SK-N-SH (cell line): ENCODE measurements at regions not wholly inside any gene's neighbourhood (a gene's known extent, or its start where the extent isn't known, plus 50 kb on each side); places are given as distances from the start of the nearest gene placed in this dataset.

ENCODE experiments used
- CTCF ChIA-PET: fragments of 300-600, 350-600 bp; formaldehyde crosslinking; extraction: SDS; loops from one replicate; lab custom pipeline; 2021; lab: Yijun Ruan, JAX
- POLR2A ChIA-PET: fragments of 350-600 bp; sonication (Branson Sonifier 250); formaldehyde crosslinking; extraction: SDS; loops from one replicate; lab custom pipeline; 2020; ENCODE audit warnings: antibody characterized with exemption, inconsistent platforms; lab: Yijun Ruan, JAX
- DNase-seq: peaks from one replicate; pipeline ENCODE4 v3.0.0; 2012
- H2AFZ ChIP-seq: fragments of 200-600 bp; sonication (generic); 2 replicates; pipeline ENCODE4 v1.8.1; 2016; ENCODE audit warnings: antibody characterized with exemption, mild to moderate bottlenecking, low read depth
- H3F3A ChIP-seq: fragments of 200-600 bp; sonication (generic); replicated peaks from 2 replicates; pipeline ENCODE3; 2016; ENCODE audit warnings: antibody characterized with exemption, mild to moderate bottlenecking; ENCODE audit not compliant: insufficient read depth
- H3K27ac ChIP-seq, 2 experiments: fragments of 200-500 bp in 1 of 2; fragments of 200-600 bp in 1 of 2; sonication (Bioruptor generic) in 1 of 2; sonication (generic), shearing (Covaris generic) in 1 of 2; 2 replicates each; pipeline versions ENCODE4 v1.5.1 to v1.6.1; 2014 to 2016; ENCODE audit warnings: low read depth in 2 of 2, inconsistent platforms in 1 of 2, low read length in 1 of 2, mild to moderate bottlenecking in 1 of 2, mixed read lengths in 1 of 2
- H3K27me3 ChIP-seq: fragments of 200-600 bp; sonication (generic), shearing (Covaris generic); 2 replicates; pipeline ENCODE4 v1.6.1; 2016; ENCODE audit warnings: mixed run types; ENCODE audit not compliant: insufficient read depth
- H3K36me3 ChIP-seq, 2 experiments: fragments of 200-500 bp in 1 of 2; fragments of 200-600 bp in 1 of 2; sonication (Bioruptor generic) in 1 of 2; sonication (generic) in 1 of 2; replicated peaks in 1 of 2; 2 replicates each; pipeline versions ENCODE3 to v1.5.1; 2014 to 2016; ENCODE audit warnings: low read length in 1 of 2, mild to moderate bottlenecking in 1 of 2; ENCODE audit not compliant: insufficient read depth in 2 of 2, control insufficient read depth in 1 of 2
- H3K4me1 ChIP-seq, 2 experiments: fragments of 200-500 bp in 1 of 2; fragments of 200-600 bp in 1 of 2; sonication (Bioruptor generic) in 1 of 2; sonication (generic), shearing (Covaris generic) in 1 of 2; 2 replicates each; pipeline versions ENCODE4 v1.5.1 to v1.6.1; 2014 to 2016; ENCODE audit warnings: low read depth in 1 of 2, low read length in 1 of 2, mixed run types in 1 of 2; ENCODE audit not compliant: insufficient read depth in 2 of 2, control insufficient read depth in 1 of 2
- H3K4me2 ChIP-seq: fragments of 200-600 bp; sonication (generic), shearing (Covaris generic); 2 replicates; pipeline ENCODE4 v1.6.1; 2017; ENCODE audit warnings: mixed run types
- H3K4me3 ChIP-seq, 2 experiments: fragments of 200-500 bp in 1 of 2; fragments of 200-600 bp in 1 of 2; sonication (Bioruptor generic) in 1 of 2; sonication (generic), shearing (Covaris generic) in 1 of 2; 2 replicates each; pipeline versions ENCODE4 v1.5.1 to v1.8.1; 2014 to 2016; ENCODE audit warnings: low read depth in 2 of 2, inconsistent platforms in 1 of 2, low read length in 1 of 2, mild to moderate bottlenecking in 1 of 2, mixed read lengths in 1 of 2, moderate library complexity in 1 of 2
- H3K79me2 ChIP-seq: fragments of 200-600 bp; sonication (generic); 2 replicates; pipeline ENCODE4 v1.8.1; 2017; ENCODE audit warnings: mild to moderate bottlenecking; ENCODE audit not compliant: insufficient read depth
- H3K9ac ChIP-seq: fragments of 200-600 bp; sonication (generic); 2 replicates; pipeline ENCODE4 v1.6.1; 2017; ENCODE audit warnings: mixed run types
- H3K9me2 ChIP-seq: fragments of 200-600 bp; sonication (generic); 2 replicates; pipeline ENCODE4 v1.6.1; 2017; ENCODE audit warnings: mixed run types
- H3K9me3 ChIP-seq: fragments of 200-600 bp; sonication (generic); 2 replicates; pipeline ENCODE4 v1.6.1; 2017; ENCODE audit warnings: mixed run types, mild to moderate bottlenecking, moderate library complexity
- H4K20me1 ChIP-seq: fragments of 200-600 bp; sonication (generic); 2 replicates; pipeline ENCODE4 v1.6.1; 2017; ENCODE audit warnings: mild to moderate bottlenecking, mixed run types; ENCODE audit not compliant: insufficient read depth
- ELF1 ChIP-seq: IDR thresholded peaks from 2 replicates; pipeline ENCODE4 v1.4.0; 2012
- EP300 ChIP-seq, 2 experiments: IDR thresholded peaks; 2 replicates each; pipeline versions ENCODE4 v1.4.0 to v1.6.1; 2012; ENCODE audit warnings: borderline replicate concordance in 1 of 2, low read depth in 1 of 2, low read length in 1 of 2
- FOXJ3 ChIP-seq: sonication (generic); formaldehyde crosslinking; IDR thresholded peaks from 2 replicates; pipeline ENCODE4 v1.5.1; 2020; ENCODE audit warnings: mild to moderate bottlenecking, missing genetic modification reagents
- FOXM1 ChIP-seq: IDR thresholded peaks from 2 replicates; pipeline ENCODE4 v1.4.0; 2012; ENCODE audit warnings: low read depth, mild to moderate bottlenecking
- GABPA ChIP-seq: IDR thresholded peaks from 2 replicates; pipeline ENCODE4 v1.4.0; 2012; ENCODE audit warnings: low read depth, mild to moderate bottlenecking
- GATA2 ChIP-seq: sonication (generic); formaldehyde crosslinking; IDR thresholded peaks from 2 replicates; pipeline ENCODE4 v1.5.0; 2020; ENCODE audit warnings: mild to moderate bottlenecking, missing genetic modification reagents
- MXI1 ChIP-seq: IDR thresholded peaks from 2 replicates; pipeline ENCODE4 v1.6.1; 2012; ENCODE audit warnings: mild to moderate bottlenecking, low read depth, low read length, improper control_type of control experiment
- NFIC ChIP-seq: IDR thresholded peaks from 2 replicates; pipeline ENCODE4 v1.4.0; 2012; ENCODE audit warnings: borderline replicate concordance
- POLR2AphosphoS5 ChIP-seq: IDR thresholded peaks from 2 replicates; pipeline ENCODE4 v1.6.1; 2012; ENCODE audit warnings: low read depth, low read length
- RFX5 ChIP-seq: IDR thresholded peaks from 2 replicates; pipeline ENCODE4 v1.6.1; 2012; ENCODE audit warnings: mild to moderate bottlenecking, improper control_type of control experiment, low read length
- TAF1 ChIP-seq: IDR thresholded peaks from 2 replicates; pipeline ENCODE4 v1.6.1; 2012; ENCODE audit warnings: low read depth, mild to moderate bottlenecking, low read length, moderate library complexity, borderline replicate concordance
- USF1 ChIP-seq: IDR thresholded peaks from 2 replicates; pipeline ENCODE4 v1.4.0; 2012; ENCODE audit warnings: low read depth, borderline replicate concordance
- WGBS: methylation state at CpG from one replicate; pipeline ENCODE4 v1.1.6; 2017; ENCODE audit warnings: low lambda C conversion rate; 5-methylcytosine and 5-hydroxymethylcytosine counted together
- TF ChIP-seq, protein P1 (sequence below): fragments of 150-350 bp; IDR thresholded peaks from 2 replicates; pipeline ENCODE4 v1.6.1; 2016; ENCODE audit warnings: mild to moderate bottlenecking, low read depth, low read length
- TF ChIP-seq, protein P2 (sequence below): fragments of 150-350 bp; IDR thresholded peaks from 2 replicates; pipeline ENCODE4 v1.6.1; 2017; ENCODE audit warnings: antibody characterized with exemption, low read length, low read depth, borderline replicate concordance
- TF ChIP-seq, protein P3 (sequence below): fragments of 200-600 bp; sonication (generic); IDR thresholded peaks from 2 replicates; pipeline ENCODE4 v1.6.1; 2017; ENCODE audit warnings: antibody characterized with exemption, mild to moderate bottlenecking, moderate library complexity

GRCh38 chr10:76738991-76739390, 898.6 kb downstream of the KCNMA1 start:
- TF ChIP-seq, protein P1, sequence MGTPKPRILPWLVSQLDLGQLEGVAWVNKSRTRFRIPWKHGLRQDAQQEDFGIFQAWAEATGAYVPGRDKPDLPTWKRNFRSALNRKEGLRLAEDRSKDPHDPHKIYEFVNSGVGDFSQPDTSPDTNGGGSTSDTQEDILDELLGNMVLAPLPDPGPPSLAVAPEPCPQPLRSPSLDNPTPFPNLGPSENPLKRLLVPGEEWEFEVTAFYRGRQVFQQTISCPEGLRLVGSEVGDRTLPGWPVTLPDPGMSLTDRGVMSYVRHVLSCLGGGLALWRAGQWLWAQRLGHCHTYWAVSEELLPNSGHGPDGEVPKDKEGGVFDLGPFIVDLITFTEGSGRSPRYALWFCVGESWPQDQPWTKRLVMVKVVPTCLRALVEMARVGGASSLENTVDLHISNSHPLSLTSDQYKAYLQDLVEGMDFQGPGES, result no peak
- Histone ChIP-seq H3K9ac (no peak overlapping the region), H3K27ac (no peak overlapping the region), H3K27me3 (no peaks in the 10 kb centered on the region), H3K79me2 (no peaks in the 10 kb centered on the region), H3K4me1 (peaks cover 0 to 2% of the 10 kb centered on the region in 2 experiments; a peak in 2 of 4 replicates), H4K20me1 (no peaks in the 10 kb centered on the region), H2AFZ (no peak overlapping the region), H3K36me3 (no peaks in the 10 kb centered on the region), H3K9me3 (no peaks in the 10 kb centered on the region), H3F3A (no peaks in the 10 kb centered on the region), H3K4me3 (no peak overlapping the region), H3K9me2 (no peaks in the 10 kb centered on the region), H3K4me2 (no peak overlapping the region)
- DNase-seq, result no peak
- 58% methylated on average over 3 of the region's 3 CpGs for WGBS
- CTCF ChIA-PET, result interaction anchor here (1.1 kb wide), 1 partner anchor 13 kb away, joined by 3 read pairs; no protein-coding TSS in a partner anchor
- POLR2A ChIA-PET, result no interaction called here

DNA sequence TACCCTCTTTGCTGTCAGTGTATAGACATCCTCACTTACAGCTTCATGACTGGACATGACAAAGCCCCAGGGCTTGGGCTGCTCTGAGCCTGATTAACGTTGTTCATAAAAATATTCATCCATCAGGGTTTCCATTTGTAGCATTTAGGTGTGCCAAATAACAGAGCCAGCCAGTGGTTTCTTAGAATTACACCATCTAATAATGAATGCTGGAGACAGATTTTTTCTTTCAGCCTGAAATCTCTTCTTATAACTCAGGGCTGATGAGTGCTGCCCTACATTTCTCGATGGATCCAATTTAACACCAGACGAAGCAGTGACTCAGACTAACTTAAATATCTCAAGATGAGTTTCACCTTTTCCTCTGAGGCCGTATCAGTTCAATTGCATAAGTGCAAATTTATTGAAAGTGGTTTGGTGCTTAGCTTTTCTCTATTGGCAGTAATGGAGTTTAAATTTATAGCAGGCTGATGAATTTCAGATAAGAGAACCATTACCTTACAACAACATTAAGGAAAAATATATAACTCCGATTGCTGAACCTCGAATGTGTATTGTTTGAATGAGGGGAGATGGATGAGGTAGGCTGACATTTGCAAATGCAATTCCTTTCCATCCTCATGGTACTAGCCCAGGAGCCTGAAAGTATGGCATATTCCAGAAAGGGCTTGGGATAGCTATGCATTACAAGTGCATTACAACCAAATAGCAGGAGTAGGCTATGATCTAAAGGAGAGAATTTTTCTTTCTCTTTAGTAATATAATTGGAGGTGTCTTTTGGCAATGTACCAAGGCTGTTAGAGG, 900.6 kb downstream of the KCNMA1 start:
- Histone ChIP-seq H2AFZ (no peak overlapping the region), H3K4me3 (no peak overlapping the region), H3K9ac (no peak overlapping the region), H3K9me3 (no peaks in the 10 kb centered on the region), H3K79me2 (no peaks in the 10 kb centered on the region), H3K4me2 (no peak overlapping the region), H3K9me2 (no peaks in the 10 kb centered on the region), H3K36me3 (no peaks in the 10 kb centered on the region), H3K27ac (peak overlapping the region in 1 of 2 experiments; percentile 73; a peak in 2 of 4 replicates), H3K4me1 (peaks cover 0 to 2% of the 10 kb centered on the region in 2 experiments; a peak in 2 of 4 replicates), H4K20me1 (no peaks in the 10 kb centered on the region), H3K27me3 (no peaks in the 10 kb centered on the region), H3F3A (no peaks in the 10 kb centered on the region)
- CTCF ChIA-PET, result no interaction called here
- POLR2A ChIA-PET, result interaction anchor here (1.0 kb wide), 1 partner anchor 235 kb away, joined by 4 read pairs; no protein-coding TSS in a partner anchor
- TF ChIP-seq, protein P2, sequence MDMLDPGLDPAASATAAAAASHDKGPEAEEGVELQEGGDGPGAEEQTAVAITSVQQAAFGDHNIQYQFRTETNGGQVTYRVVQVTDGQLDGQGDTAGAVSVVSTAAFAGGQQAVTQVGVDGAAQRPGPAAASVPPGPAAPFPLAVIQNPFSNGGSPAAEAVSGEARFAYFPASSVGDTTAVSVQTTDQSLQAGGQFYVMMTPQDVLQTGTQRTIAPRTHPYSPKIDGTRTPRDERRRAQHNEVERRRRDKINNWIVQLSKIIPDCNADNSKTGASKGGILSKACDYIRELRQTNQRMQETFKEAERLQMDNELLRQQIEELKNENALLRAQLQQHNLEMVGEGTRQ, result no peak
- no peak for TF ChIP-seq USF1
- TF ChIP-seq, protein P3, sequence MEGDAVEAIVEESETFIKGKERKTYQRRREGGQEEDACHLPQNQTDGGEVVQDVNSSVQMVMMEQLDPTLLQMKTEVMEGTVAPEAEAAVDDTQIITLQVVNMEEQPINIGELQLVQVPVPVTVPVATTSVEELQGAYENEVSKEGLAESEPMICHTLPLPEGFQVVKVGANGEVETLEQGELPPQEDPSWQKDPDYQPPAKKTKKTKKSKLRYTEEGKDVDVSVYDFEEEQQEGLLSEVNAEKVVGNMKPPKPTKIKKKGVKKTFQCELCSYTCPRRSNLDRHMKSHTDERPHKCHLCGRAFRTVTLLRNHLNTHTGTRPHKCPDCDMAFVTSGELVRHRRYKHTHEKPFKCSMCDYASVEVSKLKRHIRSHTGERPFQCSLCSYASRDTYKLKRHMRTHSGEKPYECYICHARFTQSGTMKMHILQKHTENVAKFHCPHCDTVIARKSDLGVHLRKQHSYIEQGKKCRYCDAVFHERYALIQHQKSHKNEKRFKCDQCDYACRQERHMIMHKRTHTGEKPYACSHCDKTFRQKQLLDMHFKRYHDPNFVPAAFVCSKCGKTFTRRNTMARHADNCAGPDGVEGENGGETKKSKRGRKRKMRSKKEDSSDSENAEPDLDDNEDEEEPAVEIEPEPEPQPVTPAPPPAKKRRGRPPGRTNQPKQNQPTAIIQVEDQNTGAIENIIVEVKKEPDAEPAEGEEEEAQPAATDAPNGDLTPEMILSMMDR, result no peak
- TF ChIP-seq GATA2 (CRISPR knock-in tag), result peak; percentile 45; the same call in 1 of the 2 replicates
- TF ChIP-seq EP300 (IDR thresholded peaks at IDR 0.05; ENCODE audit: borderline replicate concordance in 1 of 2, low read depth in 1 of 2, low read length in 1 of 2), result peak in 1 of 2 experiments; percentile 43; a peak in 1 of 4 replicates
- TF ChIP-seq TAF1, result no peak
- TF ChIP-seq GABPA, result no peak
- TF ChIP-seq FOXJ3 (CRISPR knock-in tag), result no peak
- no peak for TF ChIP-seq MXI1
- TF ChIP-seq RFX5, result no peak
- no peak for TF ChIP-seq POLR2AphosphoS5
- no peak for TF ChIP-seq FOXM1
- TF ChIP-seq NFIC, result no peak
- no peak for TF ChIP-seq ELF1
- TF ChIP-seq, protein P1, result no peak
- 8% methylated on average over 6 of the region's 6 CpGs for WGBS
- peak; percentile 5 for DNase-seq
